Neural cell (in vitro differentiated cells): ENCODE measurements at regions not wholly inside any gene's neighbourhood (a gene's known extent, or its start where the extent isn't known, plus 50 kb on each side); places are given as distances from the start of the nearest gene placed in this dataset.

Experiments used
- EZH2 ChIP-seq: fragments of 200-600, 300-800 bp; shearing (Covaris generic), sonication (generic); IDR thresholded peaks from 2 replicates; pipeline ENCODE4 v1.6.1; 2014; ENCODE audit warnings: antibody characterized with exemption, low read length, borderline replicate concordance, mild to moderate bottlenecking; ENCODE audit not compliant: insufficient read depth, poor library complexity, severe bottlenecking
- TF ChIP-seq, protein P1 (sequence below): fragments of 450-650 bp; IDR thresholded peaks from 2 replicates; pipeline ENCODE4 v1.5.1; 2014; ENCODE audit warnings: antibody characterized with exemption, mild to moderate bottlenecking, moderate library complexity; ENCODE audit not compliant: poor library complexity, severe bottlenecking

DNA sequence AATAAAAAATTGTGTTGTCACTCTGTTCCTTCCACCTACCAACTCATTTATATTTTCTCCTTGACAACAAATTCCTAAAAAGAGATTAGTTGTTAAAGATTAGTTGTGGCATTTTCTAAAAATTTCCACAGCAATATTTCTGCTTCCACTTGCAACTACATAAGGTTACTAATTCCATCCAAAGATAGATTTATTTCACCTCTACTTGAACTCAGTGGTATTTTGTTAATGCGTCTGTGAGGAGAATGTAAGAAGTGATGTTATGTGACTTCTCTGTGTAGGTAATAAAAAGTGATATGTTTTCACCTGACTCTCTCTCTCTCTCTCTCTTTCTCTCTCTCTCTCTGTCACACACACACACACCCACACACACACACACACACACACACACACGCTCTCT, 1104.8 kb downstream of the AMY1C start:
- TF ChIP-seq, protein P1, sequence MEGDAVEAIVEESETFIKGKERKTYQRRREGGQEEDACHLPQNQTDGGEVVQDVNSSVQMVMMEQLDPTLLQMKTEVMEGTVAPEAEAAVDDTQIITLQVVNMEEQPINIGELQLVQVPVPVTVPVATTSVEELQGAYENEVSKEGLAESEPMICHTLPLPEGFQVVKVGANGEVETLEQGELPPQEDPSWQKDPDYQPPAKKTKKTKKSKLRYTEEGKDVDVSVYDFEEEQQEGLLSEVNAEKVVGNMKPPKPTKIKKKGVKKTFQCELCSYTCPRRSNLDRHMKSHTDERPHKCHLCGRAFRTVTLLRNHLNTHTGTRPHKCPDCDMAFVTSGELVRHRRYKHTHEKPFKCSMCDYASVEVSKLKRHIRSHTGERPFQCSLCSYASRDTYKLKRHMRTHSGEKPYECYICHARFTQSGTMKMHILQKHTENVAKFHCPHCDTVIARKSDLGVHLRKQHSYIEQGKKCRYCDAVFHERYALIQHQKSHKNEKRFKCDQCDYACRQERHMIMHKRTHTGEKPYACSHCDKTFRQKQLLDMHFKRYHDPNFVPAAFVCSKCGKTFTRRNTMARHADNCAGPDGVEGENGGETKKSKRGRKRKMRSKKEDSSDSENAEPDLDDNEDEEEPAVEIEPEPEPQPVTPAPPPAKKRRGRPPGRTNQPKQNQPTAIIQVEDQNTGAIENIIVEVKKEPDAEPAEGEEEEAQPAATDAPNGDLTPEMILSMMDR: no peak
- TF ChIP-seq EZH2: no peak
